ENCODE measurements at regions not wholly inside any gene's neighbourhood (a gene's known extent, or its start where the extent isn't known, plus 50 kb on each side); places are given as distances from the start of the nearest gene placed in this dataset.

GRCh38 chr1:88098881-88099280, 585.2 kb upstream of the PKN2 start:
- no peak for DNase-seq (ENCODE audit: low read depth)
- H3K4me3 ChIP-seq (ENCODE audit: low read depth, low read length), result no peak overlapping the region
- TF ChIP-seq, protein P1, sequence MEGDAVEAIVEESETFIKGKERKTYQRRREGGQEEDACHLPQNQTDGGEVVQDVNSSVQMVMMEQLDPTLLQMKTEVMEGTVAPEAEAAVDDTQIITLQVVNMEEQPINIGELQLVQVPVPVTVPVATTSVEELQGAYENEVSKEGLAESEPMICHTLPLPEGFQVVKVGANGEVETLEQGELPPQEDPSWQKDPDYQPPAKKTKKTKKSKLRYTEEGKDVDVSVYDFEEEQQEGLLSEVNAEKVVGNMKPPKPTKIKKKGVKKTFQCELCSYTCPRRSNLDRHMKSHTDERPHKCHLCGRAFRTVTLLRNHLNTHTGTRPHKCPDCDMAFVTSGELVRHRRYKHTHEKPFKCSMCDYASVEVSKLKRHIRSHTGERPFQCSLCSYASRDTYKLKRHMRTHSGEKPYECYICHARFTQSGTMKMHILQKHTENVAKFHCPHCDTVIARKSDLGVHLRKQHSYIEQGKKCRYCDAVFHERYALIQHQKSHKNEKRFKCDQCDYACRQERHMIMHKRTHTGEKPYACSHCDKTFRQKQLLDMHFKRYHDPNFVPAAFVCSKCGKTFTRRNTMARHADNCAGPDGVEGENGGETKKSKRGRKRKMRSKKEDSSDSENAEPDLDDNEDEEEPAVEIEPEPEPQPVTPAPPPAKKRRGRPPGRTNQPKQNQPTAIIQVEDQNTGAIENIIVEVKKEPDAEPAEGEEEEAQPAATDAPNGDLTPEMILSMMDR (IDR thresholded peaks at IDR 0.05; ENCODE audit: insufficient read depth, low read depth, low read length, missing control alignments), result no peak

GRCh38 chr1:88101041-88101440, 583.0 kb upstream of the PKN2 start:
- no peak for DNase-seq (ENCODE audit: low read depth)
- H3K4me3 ChIP-seq (ENCODE audit: low read depth, low read length), result no peak overlapping the region
- TF ChIP-seq, protein P1 (IDR thresholded peaks at IDR 0.05; ENCODE audit: insufficient read depth, low read depth, low read length, missing control alignments), result no peak

DNA sequence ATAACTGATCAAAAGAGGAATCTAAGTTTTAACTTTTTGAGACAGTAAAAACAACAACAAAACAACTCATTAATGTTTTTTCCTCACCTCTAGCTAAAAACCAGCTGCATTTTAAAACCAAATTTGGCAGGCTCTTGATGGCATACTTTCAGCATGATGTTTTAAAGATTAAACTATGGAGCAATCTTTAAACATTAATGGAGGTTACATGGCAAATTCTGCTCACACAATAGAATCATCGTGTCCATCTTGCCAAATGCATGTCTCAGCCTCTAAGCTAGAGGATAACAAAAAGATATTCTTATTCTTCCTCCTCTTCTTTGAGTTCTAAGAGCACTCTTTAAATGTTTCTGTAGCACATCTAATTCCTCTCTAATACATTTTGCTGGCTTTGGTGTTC, 579.8 kb upstream of the PKN2 start:
- H3K4me3 ChIP-seq (ENCODE audit: low read depth, low read length), result no peak overlapping the region
- TF ChIP-seq, protein P1 (IDR thresholded peaks at IDR 0.05; ENCODE audit: insufficient read depth, low read depth, low read length, missing control alignments), result no peak
- no peak for DNase-seq (ENCODE audit: low read depth)

- TF ChIP-seq, protein P1 (IDR thresholded peaks at IDR 0.05; ENCODE audit: insufficient read depth, low read depth, low read length, missing control alignments), result no peak
- no peak for DNase-seq (ENCODE audit: low read depth)
- no peak overlapping the region for H3K4me3 ChIP-seq (ENCODE audit: low read depth, low read length)
Measured at GRCh38 chr1:88104886-88105285, 579.2 kb upstream of the PKN2 start.

- TF ChIP-seq, protein P1 (IDR thresholded peaks at IDR 0.05; ENCODE audit: insufficient read depth, low read depth, low read length, missing control alignments), result no peak
- no peak overlapping the region for H3K4me3 ChIP-seq (ENCODE audit: low read depth, low read length)
- no peak for DNase-seq (ENCODE audit: low read depth)
Measured at GRCh38 chr1:88111816-88112215, 572.3 kb upstream of the PKN2 start.

GRCh38 chr1:88117597-88117996, 566.5 kb upstream of the PKN2 start:
- TF ChIP-seq, protein P1 (IDR thresholded peaks at IDR 0.05; ENCODE audit: insufficient read depth, low read depth, low read length, missing control alignments), result no peak
- no peak for DNase-seq (ENCODE audit: low read depth)
- no peak overlapping the region for H3K4me3 ChIP-seq (ENCODE audit: low read depth, low read length)

DNA sequence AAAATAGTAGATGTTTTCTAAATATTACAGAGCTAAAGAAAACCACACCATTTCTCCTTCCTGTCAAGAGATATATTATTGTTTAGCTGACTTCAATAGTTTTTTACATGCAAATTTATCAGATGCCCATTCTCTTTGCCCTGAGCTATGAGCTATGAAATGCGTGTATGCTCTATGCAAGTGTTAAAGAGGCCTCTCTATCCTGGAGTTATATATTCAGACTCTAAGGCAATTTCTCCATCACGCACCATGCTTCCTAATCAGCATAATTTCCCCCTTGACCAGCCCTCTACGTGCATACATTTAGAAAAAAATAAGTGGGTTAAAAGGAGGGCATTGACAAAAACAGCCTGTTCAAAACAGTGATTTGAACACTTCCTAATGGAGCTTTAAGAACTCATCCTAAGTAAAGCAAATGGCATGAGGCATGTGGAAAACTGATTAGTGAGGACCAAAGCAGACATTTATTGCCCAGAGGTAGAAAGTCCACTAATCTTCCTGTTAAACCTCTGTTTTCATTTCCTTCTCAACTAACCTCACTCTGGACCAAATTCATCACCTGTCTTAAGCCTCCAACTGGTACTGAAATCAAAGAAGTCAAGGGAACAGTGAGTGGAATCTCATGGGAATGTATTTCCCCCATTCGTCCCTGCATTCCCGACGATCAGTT, 565.8 kb upstream of the PKN2 start:
- H3K4me3 ChIP-seq (ENCODE audit: low read depth, low read length), result no peak overlapping the region
- no peak for DNase-seq (ENCODE audit: low read depth)
- TF ChIP-seq, protein P1 (IDR thresholded peaks at IDR 0.05; ENCODE audit: insufficient read depth, low read depth, low read length, missing control alignments), result no peak
